Gastrocnemius medialis (tissue), 4 donors: ENCODE measurements at regions not wholly inside any gene's neighbourhood (a gene's known extent, or its start where the extent isn't known, plus 50 kb on each side); places are given as distances from the start of the nearest gene placed in this dataset.

ENCODE experiments used
- POLR2A ChIP-seq, 2 donors: fragments of 450-650 bp; IDR thresholded peaks; one replicate each; pipeline ENCODE4 v1.6.1; 2017; ENCODE audit warnings: antibody characterized with exemption in 2 of 2, mild to moderate bottlenecking in 2 of 2, moderate library complexity in 2 of 2
- TF ChIP-seq, protein P1 (sequence below), 5 experiments: fragments of 450-650 bp in 3 of 5; fragments of 200-600 bp in 2 of 5; sonication (generic) in 2 of 5; IDR thresholded peaks in 4 of 5; conservative IDR thresholded peaks in 1 of 5; 1 replicate in 4 of 5; 2 replicates in 1 of 5; pipeline ENCODE4 v1.5.1; 2016 to 2019; ENCODE audit warnings: antibody characterized with exemption in 5 of 5, mild to moderate bottlenecking in 3 of 5, moderate library complexity in 3 of 5

DNA sequence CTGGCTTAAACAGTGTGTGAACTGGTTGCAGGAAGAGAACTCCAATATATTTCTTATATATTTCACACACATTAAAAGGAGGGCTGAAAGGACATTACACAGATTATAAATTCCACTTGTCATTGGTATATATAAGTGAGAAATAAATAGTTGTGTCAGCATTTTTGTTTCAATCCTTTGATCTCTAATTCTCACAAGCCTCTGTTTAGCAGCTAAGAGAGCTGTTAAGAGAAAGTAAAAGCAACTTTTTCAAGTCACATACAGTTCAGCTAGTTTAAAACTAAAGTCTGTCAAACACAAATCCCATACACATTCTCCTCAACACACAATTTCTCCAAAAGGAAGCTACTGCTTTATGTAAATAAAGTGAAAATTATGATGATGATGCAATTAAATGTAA lies 70.5 kb upstream of the CCDC39 start:
- TF ChIP-seq POLR2A (IDR thresholded peaks at IDR 0.05): no peak
- TF ChIP-seq, protein P1, sequence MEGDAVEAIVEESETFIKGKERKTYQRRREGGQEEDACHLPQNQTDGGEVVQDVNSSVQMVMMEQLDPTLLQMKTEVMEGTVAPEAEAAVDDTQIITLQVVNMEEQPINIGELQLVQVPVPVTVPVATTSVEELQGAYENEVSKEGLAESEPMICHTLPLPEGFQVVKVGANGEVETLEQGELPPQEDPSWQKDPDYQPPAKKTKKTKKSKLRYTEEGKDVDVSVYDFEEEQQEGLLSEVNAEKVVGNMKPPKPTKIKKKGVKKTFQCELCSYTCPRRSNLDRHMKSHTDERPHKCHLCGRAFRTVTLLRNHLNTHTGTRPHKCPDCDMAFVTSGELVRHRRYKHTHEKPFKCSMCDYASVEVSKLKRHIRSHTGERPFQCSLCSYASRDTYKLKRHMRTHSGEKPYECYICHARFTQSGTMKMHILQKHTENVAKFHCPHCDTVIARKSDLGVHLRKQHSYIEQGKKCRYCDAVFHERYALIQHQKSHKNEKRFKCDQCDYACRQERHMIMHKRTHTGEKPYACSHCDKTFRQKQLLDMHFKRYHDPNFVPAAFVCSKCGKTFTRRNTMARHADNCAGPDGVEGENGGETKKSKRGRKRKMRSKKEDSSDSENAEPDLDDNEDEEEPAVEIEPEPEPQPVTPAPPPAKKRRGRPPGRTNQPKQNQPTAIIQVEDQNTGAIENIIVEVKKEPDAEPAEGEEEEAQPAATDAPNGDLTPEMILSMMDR (IDR thresholded peaks at IDR 0.05 in 4 of 5, conservative IDR thresholded peaks at IDR 0.05 in 1 of 5): no peak
